ENCODE measurements at regions not wholly inside any gene's neighbourhood (a gene's known extent, or its start where the extent isn't known, plus 50 kb on each side); places are given as distances from the start of the nearest gene placed in this dataset.

DNA sequence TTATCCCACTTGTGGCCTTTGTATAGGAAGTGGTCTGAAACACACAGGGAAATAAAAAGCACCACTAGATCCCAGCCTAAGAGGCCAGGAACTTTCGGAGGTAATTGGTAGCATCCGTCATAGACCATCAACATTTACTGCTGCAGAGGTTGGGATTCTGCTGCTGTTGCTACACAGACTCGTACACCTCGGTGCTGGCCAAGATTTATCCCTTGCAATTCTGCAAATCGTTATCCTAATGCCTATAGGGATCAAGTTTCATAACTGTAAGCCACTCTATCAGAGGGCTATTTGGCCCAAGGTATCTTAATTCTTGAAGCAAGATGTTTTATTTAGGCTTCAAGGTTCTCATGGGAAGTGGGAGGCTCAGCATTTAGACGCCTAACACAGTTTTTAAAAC is 913.6 kb downstream of the GALC start:
- TF ChIP-seq, protein P1, sequence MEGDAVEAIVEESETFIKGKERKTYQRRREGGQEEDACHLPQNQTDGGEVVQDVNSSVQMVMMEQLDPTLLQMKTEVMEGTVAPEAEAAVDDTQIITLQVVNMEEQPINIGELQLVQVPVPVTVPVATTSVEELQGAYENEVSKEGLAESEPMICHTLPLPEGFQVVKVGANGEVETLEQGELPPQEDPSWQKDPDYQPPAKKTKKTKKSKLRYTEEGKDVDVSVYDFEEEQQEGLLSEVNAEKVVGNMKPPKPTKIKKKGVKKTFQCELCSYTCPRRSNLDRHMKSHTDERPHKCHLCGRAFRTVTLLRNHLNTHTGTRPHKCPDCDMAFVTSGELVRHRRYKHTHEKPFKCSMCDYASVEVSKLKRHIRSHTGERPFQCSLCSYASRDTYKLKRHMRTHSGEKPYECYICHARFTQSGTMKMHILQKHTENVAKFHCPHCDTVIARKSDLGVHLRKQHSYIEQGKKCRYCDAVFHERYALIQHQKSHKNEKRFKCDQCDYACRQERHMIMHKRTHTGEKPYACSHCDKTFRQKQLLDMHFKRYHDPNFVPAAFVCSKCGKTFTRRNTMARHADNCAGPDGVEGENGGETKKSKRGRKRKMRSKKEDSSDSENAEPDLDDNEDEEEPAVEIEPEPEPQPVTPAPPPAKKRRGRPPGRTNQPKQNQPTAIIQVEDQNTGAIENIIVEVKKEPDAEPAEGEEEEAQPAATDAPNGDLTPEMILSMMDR (IDR thresholded peaks at IDR 0.05) = no peak
- no peak overlapping the region for H3K27ac Mint-ChIP-seq
- intact Hi-C loops (cut with micrococcal nuclease) = no loop called here
- H3K36me3 Mint-ChIP-seq (ENCODE audit: low read depth) = no peaks in the 10 kb centered on the region
- no peaks in the 10 kb centered on the region for H3K27me3 Mint-ChIP-seq
- ChIA-PET CTCF (no interaction called here), POLR2A (no interaction called here)
- peaks cover 3% of the 10 kb centered on the region for H3K9me3 Mint-ChIP-seq
- no peak for ATAC-seq (ENCODE audit: low read depth)
- no peak for DNase-seq
- H3K4me1 Mint-ChIP-seq = no peaks in the 10 kb centered on the region
- no peak overlapping the region for H3K4me3 Mint-ChIP-seq

DNA sequence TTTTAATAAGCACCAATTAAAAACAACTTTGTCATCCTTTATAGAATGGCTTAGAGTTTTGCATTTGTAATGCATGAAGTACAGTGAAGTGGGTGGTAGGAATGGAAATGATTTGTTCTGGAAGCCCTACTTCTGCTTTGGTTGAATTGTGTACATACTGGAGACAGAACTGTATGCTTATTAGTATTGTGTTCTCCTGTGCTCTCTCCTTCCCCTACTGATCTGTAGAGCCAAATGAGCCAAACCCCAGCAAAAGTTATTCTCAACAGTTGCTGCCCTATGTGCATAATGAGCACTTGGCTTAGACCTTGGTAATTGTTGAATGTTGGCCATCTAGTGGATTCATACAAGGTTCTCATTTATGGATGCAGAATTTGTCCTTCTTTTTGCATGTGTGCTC is 916.1 kb downstream of the GALC start:
- TF ChIP-seq, protein P1 (IDR thresholded peaks at IDR 0.05) = no peak
- Mint-ChIP-seq H3K4me1 (no peaks in the 10 kb centered on the region), H3K36me3 (ENCODE audit: low read depth) (no peaks in the 10 kb centered on the region), H3K9me3 (peaks cover under 1% of the 10 kb centered on the region), H3K27ac (no peak overlapping the region), H3K4me3 (no peak overlapping the region), H3K27me3 (no peaks in the 10 kb centered on the region)
- intact Hi-C loops (cut with micrococcal nuclease) = no loop called here
- POLR2A ChIA-PET = no interaction called here
- no peak for ATAC-seq (ENCODE audit: low read depth)
- no peak for DNase-seq
- CTCF ChIA-PET = no interaction called here

DNA sequence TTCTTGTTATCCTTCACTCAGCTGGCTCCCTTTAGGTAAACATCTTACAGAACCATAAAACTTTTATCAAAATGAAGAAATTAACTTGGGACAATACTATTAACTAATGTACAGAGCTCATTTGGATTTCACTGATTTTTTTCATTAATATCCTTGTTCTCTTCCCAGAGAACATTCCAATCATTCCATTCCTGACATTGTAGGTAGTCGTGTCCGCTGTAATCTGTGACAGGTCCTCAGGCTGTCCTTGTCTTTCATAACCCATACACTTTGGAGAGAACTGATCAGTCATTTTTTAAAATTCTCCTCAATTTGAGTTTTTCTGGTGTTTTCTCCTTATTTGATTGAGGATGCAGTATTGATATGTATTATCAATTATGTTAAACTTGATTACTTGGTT is 916.8 kb downstream of the GALC start:
- Mint-ChIP-seq H3K4me1 (no peaks in the 10 kb centered on the region), H3K27me3 (no peaks in the 10 kb centered on the region), H3K27ac (no peak overlapping the region), H3K4me3 (no peak overlapping the region), H3K9me3 (peaks cover 3% of the 10 kb centered on the region), H3K36me3 (ENCODE audit: low read depth) (no peaks in the 10 kb centered on the region)
- no peak for ATAC-seq (ENCODE audit: low read depth)
- no peak for DNase-seq
- CTCF ChIA-PET = no interaction called here
- POLR2A ChIA-PET = no interaction called here
- intact Hi-C loops (cut with micrococcal nuclease) = no loop called here
- TF ChIP-seq, protein P1 (IDR thresholded peaks at IDR 0.05) = no peak

DNA sequence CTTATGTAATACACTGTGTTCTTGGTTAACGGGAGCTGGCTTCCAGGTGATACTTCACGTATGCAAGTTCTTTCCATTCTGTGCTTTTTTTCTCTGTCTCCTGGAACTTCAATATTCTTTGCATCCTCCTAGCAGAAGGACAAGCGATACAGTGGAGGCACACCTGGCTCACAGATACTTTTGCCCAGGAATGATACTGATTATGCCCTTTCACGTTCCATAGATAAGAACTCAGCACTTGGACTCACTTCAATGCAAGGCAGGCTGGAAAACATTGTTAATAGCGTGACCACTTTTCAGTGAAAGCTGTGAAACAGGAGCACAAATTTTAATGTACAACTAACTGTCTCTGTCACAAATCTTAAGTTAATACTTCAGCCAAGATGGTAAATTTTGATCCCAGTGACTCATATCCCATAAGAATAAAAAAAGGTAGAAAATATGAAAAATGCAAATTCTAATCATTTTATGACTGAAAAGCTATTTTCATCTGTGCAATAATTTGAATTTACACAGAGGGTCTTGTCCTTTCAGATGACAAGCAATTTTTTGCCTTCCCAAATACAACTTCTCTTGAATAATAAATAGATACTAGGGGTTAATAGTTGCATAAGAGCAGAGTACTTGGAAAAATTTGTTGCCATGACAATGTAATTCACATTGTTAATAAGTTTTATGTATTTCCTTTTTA is 919.0 kb downstream of the GALC start:
- POLR2A ChIA-PET = no interaction called here
- ATAC-seq (ENCODE audit: low read depth) (no peak), DNase-seq (no peak)
- CTCF ChIA-PET = no interaction called here
- intact Hi-C loops (cut with micrococcal nuclease) = no loop called here
- Mint-ChIP-seq H3K27ac (no peak overlapping the region), H3K27me3 (no peaks in the 10 kb centered on the region), H3K4me1 (no peaks in the 10 kb centered on the region), H3K9me3 (peaks cover 5% of the 10 kb centered on the region), H3K4me3 (no peak overlapping the region), H3K36me3 (ENCODE audit: low read depth) (no peaks in the 10 kb centered on the region)
- TF ChIP-seq, protein P1 (IDR thresholded peaks at IDR 0.05) = no peak

DNA sequence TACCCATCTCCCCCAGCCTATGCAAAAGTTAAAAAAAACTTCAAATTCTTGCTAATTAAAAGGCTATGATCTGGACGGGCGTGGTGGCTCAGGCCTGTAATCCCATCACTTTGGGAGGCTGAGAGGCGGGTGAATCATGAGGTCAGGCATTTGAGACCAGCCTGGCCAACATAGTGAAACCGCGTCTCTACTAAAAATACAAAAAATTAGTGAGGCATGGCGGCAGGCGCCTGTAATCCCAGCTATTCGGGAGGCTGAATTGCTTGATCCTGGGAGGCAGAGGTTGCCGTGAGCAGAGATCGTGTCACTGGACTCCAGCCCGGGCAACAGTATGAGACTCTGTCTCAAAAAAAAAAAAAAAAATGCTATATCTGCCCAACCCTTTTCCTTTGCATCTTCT is 925.4 kb downstream of the GALC start:
- Mint-ChIP-seq H3K9me3 (peaks cover 7% of the 10 kb centered on the region), H3K36me3 (ENCODE audit: low read depth) (no peaks in the 10 kb centered on the region), H3K27ac (no peak overlapping the region), H3K27me3 (no peaks in the 10 kb centered on the region), H3K4me3 (no peak overlapping the region), H3K4me1 (no peaks in the 10 kb centered on the region)
- ATAC-seq (ENCODE audit: low read depth) = no peak
- DNase-seq = no peak
- POLR2A ChIA-PET = no interaction called here
- CTCF ChIA-PET = no interaction called here
- TF ChIP-seq, protein P1 (IDR thresholded peaks at IDR 0.05) = no peak
- intact Hi-C loops (cut with micrococcal nuclease) = no loop called here
